ENCODE measurements at regions not wholly inside any gene's neighbourhood (a gene's known extent, or its start where the extent isn't known, plus 50 kb on each side); places are given as distances from the start of the nearest gene placed in this dataset.
A peak's percentile ranks its signal among the peaks of the same experiment; 100 is the strongest.
"Not testable (repeated sequence)": the region's sequence is repeated elsewhere in the genome, so short reads cannot be mapped to it uniquely, and the experiment has no call there.

DNA sequence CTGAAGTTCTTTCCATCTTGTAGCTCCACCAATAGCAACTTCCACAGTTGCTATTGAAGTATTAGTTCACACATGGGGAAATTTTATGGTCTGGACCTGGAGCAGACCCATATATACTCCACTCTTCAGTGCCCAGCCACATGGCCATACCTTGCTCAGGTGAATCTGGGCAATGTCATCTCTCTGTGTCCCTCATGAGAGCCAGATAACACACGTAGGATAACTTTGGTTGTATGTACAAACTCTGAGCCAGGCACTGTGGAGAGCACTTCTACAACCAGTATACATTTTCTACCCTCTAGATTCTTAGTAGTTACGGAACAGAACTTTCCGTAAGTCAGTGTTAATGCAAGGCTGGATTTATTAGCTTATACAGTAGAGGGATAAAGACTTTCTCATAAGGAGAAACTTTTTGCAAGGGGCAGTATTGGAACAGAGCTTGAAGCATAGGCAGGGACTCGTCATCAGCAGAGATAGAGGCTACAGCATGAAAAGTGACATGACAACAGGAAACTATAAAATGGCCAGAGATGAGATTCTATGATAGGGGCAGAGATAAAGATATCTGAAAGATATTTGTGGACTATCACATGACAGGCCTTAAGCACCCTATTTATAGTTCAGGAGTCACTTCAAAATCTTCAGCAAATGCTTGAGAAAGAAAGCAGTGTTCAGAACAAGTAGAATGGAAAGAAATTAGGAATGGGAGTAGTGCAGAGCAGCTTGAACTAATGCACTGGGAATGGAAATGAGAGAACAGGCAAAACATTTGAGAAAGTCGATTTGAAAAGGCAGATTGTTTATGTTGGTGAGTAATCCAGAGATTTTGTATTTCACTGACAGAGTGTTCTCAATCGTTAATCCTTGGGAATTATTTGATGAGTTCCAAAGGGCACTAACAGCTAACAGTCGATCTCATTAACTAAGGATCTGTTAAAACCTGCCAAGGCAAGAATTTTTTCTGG is 481.8 kb downstream of the USP25 start:
- no peak overlapping the region for H3K4me3 ChIP-seq (replicated peaks in 1 of 2; ENCODE audit: low read depth in 2 of 2, low read length in 2 of 2)
- TF ChIP-seq, protein P1, sequence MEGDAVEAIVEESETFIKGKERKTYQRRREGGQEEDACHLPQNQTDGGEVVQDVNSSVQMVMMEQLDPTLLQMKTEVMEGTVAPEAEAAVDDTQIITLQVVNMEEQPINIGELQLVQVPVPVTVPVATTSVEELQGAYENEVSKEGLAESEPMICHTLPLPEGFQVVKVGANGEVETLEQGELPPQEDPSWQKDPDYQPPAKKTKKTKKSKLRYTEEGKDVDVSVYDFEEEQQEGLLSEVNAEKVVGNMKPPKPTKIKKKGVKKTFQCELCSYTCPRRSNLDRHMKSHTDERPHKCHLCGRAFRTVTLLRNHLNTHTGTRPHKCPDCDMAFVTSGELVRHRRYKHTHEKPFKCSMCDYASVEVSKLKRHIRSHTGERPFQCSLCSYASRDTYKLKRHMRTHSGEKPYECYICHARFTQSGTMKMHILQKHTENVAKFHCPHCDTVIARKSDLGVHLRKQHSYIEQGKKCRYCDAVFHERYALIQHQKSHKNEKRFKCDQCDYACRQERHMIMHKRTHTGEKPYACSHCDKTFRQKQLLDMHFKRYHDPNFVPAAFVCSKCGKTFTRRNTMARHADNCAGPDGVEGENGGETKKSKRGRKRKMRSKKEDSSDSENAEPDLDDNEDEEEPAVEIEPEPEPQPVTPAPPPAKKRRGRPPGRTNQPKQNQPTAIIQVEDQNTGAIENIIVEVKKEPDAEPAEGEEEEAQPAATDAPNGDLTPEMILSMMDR (IDR thresholded peaks at IDR 0.05; ENCODE audit: low read depth, low read length), result no peak
- peak; percentile 20 to 30 for DNase-seq (ENCODE audit: low read depth in 2 of 2)

DNA sequence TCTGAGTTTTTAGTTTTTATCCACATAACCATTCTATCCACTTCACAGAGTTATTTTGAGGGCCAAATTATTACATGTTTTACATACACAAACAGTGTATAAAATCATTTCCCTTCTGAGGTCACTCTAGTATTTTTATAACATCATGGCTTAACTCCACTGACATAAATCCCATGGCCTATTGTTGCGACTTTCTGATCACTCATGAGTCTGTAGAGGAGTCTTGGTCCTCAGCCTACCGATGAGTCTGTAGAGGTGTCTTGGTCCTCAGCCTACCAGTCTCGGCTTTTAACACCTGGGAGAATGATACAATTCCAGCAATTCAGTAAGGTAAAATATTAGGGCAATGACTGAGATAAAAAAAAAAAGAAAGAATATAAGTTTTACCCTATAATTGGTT is 483.7 kb downstream of the USP25 start:
- no peak for DNase-seq (ENCODE audit: low read depth in 2 of 2)
- H3K4me3 ChIP-seq (replicated peaks in 1 of 2; ENCODE audit: low read depth in 2 of 2, low read length in 2 of 2), result no peak overlapping the region
- TF ChIP-seq, protein P1 (IDR thresholded peaks at IDR 0.05; ENCODE audit: low read depth, low read length), result no peak

GRCh38 chr21:16215193-16215592 is 485.4 kb downstream of the USP25 start:
- TF ChIP-seq, protein P1 (IDR thresholded peaks at IDR 0.05; ENCODE audit: low read depth, low read length), result no peak
- no peak overlapping the region for H3K4me3 ChIP-seq (replicated peaks in 1 of 2; ENCODE audit: low read depth in 2 of 2, low read length in 2 of 2)
- no peak for DNase-seq (ENCODE audit: low read depth in 2 of 2)

DNA sequence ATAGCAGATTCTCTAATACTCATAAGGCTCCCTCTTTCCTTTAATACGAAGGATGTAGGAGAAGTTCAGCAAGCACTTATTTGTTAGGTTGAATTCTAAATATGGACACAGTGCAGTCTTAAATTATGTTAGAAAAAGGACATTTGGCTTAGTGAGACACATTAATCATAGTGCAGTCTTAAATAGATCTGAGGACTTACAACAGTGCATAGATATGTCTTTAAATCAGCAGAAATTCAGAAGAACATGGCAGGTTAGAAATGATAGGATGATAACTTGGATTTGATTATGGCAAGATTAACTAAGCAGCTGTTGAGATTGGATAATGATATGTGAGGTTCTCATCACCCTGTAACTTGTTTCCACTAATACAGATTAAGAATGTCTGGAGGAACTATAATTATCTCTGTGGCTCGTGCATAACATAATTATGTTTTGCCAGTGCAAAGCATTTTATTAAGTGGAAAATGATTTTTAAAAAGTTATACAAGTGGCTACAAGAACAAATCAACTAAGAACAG is 485.9 kb downstream of the USP25 start:
- TF ChIP-seq, protein P1 (IDR thresholded peaks at IDR 0.05; ENCODE audit: low read depth, low read length), result no peak
- H3K4me3 ChIP-seq (replicated peaks in 1 of 2; ENCODE audit: low read depth in 2 of 2, low read length in 2 of 2), result no peak overlapping the region
- DNase-seq (ENCODE audit: low read depth in 2 of 2), result no peak

DNA sequence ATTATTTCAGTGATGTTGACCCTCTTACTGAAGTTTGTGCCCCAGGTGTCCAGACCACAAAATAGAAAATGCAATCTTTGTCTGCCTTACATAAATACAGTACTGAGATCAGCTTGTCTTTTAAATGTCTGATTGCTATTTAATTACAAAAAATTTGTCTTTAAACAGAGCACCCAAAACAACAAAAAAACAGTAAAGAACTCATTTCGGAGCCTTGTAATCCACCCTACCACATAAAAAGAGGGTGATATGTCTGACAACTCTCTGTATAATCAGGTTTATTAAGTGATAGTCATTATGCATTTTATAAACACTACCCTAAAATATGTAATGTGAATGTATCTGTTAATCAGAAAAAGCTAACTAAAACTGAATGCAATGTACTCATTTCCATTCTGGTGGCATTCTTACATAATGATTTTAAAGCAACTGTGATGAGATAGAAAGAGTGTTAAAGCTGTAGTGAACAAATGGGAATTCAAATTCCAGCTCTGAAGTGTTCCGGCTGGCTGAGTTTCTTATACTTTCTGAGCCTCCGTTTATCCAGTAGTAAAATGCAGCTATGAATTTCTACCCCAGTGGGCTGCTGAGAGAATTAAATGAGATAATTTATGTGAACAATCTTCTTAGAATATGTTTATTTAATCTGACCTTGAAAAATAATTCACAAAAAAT is 486.6 kb downstream of the USP25 start:
- TF ChIP-seq, protein P1 (IDR thresholded peaks at IDR 0.05; ENCODE audit: low read depth, low read length), result no peak
- no peak for DNase-seq (ENCODE audit: low read depth in 2 of 2)
- no peak overlapping the region for H3K4me3 ChIP-seq (replicated peaks in 1 of 2; ENCODE audit: low read depth in 2 of 2, low read length in 2 of 2)

DNA sequence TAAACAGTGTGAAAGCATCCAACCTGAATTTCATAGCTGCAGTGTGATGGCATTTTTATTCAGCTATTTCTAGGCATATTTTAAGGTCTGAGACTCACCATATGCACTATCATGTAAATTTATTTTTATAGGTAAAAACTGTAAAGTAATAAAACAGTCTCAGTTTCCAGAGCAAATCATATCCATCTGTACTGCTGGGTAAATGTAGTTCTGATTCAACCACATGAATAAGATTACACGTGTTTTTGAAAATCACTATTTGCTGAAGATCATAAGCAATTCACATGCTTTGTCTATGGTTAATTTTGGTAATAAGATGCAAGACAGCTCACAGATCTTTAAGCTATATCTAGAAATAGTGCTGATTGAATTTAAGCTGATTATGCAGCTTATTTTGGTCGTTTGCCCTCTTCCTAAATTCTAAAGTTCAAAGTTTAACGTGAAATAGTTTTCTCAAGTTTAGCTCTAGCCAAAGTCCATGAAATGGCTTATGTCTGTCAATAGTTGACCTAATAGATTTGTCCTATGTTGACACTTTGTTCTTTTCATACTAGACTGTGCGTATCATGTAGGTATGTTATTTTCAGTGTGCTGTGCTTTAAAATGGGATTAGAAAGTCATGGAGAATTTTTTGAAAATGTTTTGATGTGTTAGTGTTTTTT is 489.0 kb downstream of the USP25 start:
- TF ChIP-seq, protein P1 (IDR thresholded peaks at IDR 0.05; ENCODE audit: low read depth, low read length), result no peak
- no peak overlapping the region for H3K4me3 ChIP-seq (replicated peaks in 1 of 2; ENCODE audit: low read depth in 2 of 2, low read length in 2 of 2)
- no peak for DNase-seq (ENCODE audit: low read depth in 2 of 2)

- not testable (repeated sequence) for H3K4me3 ChIP-seq (replicated peaks in 1 of 2; ENCODE audit: low read depth in 2 of 2, low read length in 2 of 2); DNase-seq (ENCODE audit: low read depth in 2 of 2)
Observed at GRCh38 chr21:16224756-16225155, 495.0 kb downstream of the USP25 start.
